Choroid plexus epithelial cell (primary cell): ENCODE measurements at regions not wholly inside any gene's neighbourhood (a gene's known extent, or its start where the extent isn't known, plus 50 kb on each side); places are given as distances from the start of the nearest gene placed in this dataset.
A peak's percentile ranks its signal among the peaks of the same experiment; 100 is the strongest.

ENCODE experiments used
- DNase-seq: peaks from one replicate; pipeline ENCODE4 v3.0.0-alpha.2; 2010; ENCODE audit warnings: low read depth
- H3K4me3 ChIP-seq: 2 replicates; pipeline ENCODE4 v1.5.1; 2011; ENCODE audit warnings: low read depth, mild to moderate bottlenecking, control low read depth, low read length, moderate library complexity
- TF ChIP-seq, protein P1 (sequence below): conservative IDR thresholded peaks from 2 replicates; pipeline ENCODE4 v1.5.1; 2011; ENCODE audit warnings: low read depth, mild to moderate bottlenecking, control low read depth, inconsistent platforms, low read length, moderate library complexity

- TF ChIP-seq, protein P1, sequence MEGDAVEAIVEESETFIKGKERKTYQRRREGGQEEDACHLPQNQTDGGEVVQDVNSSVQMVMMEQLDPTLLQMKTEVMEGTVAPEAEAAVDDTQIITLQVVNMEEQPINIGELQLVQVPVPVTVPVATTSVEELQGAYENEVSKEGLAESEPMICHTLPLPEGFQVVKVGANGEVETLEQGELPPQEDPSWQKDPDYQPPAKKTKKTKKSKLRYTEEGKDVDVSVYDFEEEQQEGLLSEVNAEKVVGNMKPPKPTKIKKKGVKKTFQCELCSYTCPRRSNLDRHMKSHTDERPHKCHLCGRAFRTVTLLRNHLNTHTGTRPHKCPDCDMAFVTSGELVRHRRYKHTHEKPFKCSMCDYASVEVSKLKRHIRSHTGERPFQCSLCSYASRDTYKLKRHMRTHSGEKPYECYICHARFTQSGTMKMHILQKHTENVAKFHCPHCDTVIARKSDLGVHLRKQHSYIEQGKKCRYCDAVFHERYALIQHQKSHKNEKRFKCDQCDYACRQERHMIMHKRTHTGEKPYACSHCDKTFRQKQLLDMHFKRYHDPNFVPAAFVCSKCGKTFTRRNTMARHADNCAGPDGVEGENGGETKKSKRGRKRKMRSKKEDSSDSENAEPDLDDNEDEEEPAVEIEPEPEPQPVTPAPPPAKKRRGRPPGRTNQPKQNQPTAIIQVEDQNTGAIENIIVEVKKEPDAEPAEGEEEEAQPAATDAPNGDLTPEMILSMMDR = no peak
- H3K4me3 ChIP-seq = no peak overlapping the region
- no peak for DNase-seq
Observed at GRCh38 chr12:75677522-75677921, 166.1 kb upstream of the KRR1 start.

DNA sequence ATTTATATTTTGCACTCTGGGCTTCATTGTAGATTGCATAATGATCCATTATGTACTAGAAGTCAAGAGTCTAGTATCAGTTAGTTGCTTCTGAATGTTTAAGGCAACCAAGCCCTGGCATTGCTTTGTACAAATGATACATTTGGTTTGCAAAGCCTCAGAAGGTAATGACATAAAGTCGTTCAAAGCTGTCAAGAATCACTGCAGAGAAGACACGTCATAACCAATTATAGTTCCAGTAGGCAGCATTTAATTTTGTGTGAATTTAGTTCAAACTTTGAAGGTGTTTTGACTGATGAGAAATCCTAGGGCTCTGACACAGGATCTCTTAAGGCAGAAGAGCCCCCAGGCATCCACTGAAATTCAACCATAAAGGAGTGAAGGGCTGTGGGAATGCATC is 163.0 kb upstream of the KRR1 start:
- no peak overlapping the region for H3K4me3 ChIP-seq
- no peak for DNase-seq
- TF ChIP-seq, protein P1 = no peak

DNA sequence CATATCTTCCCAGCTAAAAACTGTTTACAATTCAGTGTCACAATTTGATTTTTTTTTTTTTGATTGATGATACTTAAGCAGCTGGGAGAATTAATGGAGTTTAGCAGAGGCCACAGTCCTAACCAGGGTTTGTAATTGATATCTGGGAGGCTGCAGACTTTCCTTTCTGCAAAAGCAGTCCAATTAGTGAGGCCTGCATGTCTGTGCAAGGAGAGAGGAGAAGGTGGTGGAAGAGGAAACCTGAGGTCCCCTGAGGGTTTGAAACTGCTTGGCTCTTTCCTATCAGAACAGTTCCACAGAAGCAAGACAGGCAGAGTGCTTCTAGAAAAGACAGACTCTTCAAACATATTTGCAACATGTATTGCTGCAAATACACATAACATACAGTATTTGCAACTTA is 160.8 kb upstream of the KRR1 start:
- DNase-seq = no peak
- H3K4me3 ChIP-seq = no peak overlapping the region
- TF ChIP-seq, protein P1 = no peak

DNA sequence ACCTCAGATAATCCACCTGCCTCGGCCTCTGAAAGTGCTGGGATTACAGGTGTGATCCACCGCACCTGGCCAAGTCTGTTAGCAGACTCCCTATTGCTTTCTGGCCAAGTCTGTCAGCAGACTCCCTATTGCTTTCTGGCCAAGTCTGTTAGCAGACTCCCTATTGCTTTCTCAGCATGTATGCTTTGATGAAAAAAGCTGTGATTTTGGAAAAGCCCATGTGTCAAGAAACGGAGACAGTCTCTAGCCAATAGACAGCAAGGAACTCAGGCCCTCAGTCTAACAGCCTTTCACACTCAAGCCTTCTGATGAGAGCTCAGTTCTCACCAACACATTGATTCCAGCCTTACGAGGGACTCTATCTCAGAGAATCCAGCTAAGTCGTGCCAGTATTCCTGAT is 158.8 kb upstream of the KRR1 start:
- no peak for DNase-seq
- TF ChIP-seq, protein P1 = no peak
- no peak overlapping the region for H3K4me3 ChIP-seq

- TF ChIP-seq, protein P1 = no peak
- H3K4me3 ChIP-seq = no peak overlapping the region
- DNase-seq = peak; percentile 84
Observed at GRCh38 chr12:75666939-75667334, 155.5 kb upstream of the KRR1 start.

- TF ChIP-seq, protein P1 = no peak
- DNase-seq = peak; percentile 80
- H3K4me3 ChIP-seq = no peak overlapping the region
Observed at GRCh38 chr12:75666126-75666938, 154.9 kb upstream of the KRR1 start.

DNA sequence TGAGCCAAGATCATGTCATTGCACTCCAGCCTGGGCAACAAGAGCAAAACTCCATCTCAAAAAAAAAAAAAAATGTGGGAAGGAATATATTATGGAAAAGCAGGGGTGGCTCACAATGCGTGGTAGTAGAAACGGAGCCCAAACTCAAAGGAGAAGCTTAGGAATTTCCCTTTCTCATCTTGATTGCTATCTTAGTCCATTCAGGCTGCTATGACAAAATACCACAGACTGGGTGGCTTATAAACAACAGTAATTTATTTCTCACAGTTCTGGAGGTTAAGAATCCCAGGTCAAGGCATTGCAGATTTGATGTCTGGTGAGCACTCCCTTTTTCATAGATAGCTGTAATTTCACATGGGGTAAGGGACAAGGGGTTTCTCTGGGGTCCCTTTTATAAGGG is 153.8 kb upstream of the KRR1 start:
- H3K4me3 ChIP-seq = no peak overlapping the region
- TF ChIP-seq, protein P1 = no peak
- peak; percentile 57 for DNase-seq
